WTC11 (cell line): ENCODE measurements at regions not wholly inside any gene's neighbourhood (a gene's known extent, or its start where the extent isn't known, plus 50 kb on each side); places are given as distances from the start of the nearest gene placed in this dataset.

Source experiments
- CTCF ChIP-seq: fragments of 200-600 bp; IDR thresholded peaks from 2 replicates; pipeline ENCODE4 v1.8.0; 2022; ENCODE audit warnings: antibody characterized with exemption
- NFE2L1 ChIP-seq: sonication (generic); formaldehyde crosslinking; IDR thresholded peaks from 2 replicates; pipeline ENCODE4 v1.8.1; 2023; ENCODE audit warnings: missing genetic modification reagents
- NR1H2 ChIP-seq: sonication (generic); formaldehyde crosslinking; IDR thresholded peaks from 2 replicates; pipeline ENCODE4 v1.9.0; 2021; ENCODE audit warnings: mild to moderate bottlenecking, moderate library complexity, missing genetic modification reagents
- USF2 ChIP-seq: sonication (generic); formaldehyde crosslinking; IDR thresholded peaks from 2 replicates; pipeline ENCODE4 v1.8.1; 2023; ENCODE audit warnings: mild to moderate bottlenecking, missing genetic modification reagents, moderate library complexity
- ZNF263 ChIP-seq: sonication (generic); formaldehyde crosslinking; IDR thresholded peaks from 2 replicates; pipeline ENCODE4 v1.8.1; 2022; ENCODE audit warnings: low read depth, mild to moderate bottlenecking, moderate library complexity, missing genetic modification reagents
- ZNF317 ChIP-seq: sonication (generic); formaldehyde crosslinking; IDR thresholded peaks from 2 replicates; pipeline ENCODE4 v1.8.1; 2023; ENCODE audit warnings: low read depth, mild to moderate bottlenecking, moderate library complexity, missing genetic modification reagents, borderline replicate concordance
- TF ChIP-seq, protein P1 (sequence below): sonication (generic); formaldehyde crosslinking; IDR thresholded peaks from 2 replicates; pipeline ENCODE4 v1.8.0; 2022; ENCODE audit warnings: mild to moderate bottlenecking, missing genetic modification reagents

DNA sequence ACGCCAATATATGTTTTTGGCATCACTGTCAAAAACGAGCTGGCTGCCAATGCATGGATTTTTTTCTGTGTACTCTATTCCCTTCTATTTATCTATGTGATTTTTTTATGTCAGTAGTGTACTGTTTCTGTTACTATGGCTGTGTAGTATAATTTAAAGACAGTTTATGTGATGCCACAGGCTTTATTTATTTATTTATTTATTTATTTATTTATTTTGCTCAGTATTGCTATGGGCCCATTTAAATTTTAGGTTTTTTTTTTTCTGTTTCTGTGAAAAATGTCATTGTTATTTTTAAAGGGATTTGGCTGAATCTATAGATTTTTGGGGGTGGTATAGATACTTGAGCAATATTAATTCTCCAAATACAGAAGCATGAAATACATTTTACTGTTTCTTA lies 338.4 kb upstream of the POU3F4 start:
- TF ChIP-seq USF2 (CRISPR knock-in tag), result no peak
- TF ChIP-seq NFE2L1 (CRISPR knock-in tag), result no peak
- no peak for TF ChIP-seq CTCF
- no peak for TF ChIP-seq NR1H2 (CRISPR knock-in tag)
- TF ChIP-seq ZNF263 (CRISPR knock-in tag), result no peak
- no peak for TF ChIP-seq ZNF317
- TF ChIP-seq, protein P1, sequence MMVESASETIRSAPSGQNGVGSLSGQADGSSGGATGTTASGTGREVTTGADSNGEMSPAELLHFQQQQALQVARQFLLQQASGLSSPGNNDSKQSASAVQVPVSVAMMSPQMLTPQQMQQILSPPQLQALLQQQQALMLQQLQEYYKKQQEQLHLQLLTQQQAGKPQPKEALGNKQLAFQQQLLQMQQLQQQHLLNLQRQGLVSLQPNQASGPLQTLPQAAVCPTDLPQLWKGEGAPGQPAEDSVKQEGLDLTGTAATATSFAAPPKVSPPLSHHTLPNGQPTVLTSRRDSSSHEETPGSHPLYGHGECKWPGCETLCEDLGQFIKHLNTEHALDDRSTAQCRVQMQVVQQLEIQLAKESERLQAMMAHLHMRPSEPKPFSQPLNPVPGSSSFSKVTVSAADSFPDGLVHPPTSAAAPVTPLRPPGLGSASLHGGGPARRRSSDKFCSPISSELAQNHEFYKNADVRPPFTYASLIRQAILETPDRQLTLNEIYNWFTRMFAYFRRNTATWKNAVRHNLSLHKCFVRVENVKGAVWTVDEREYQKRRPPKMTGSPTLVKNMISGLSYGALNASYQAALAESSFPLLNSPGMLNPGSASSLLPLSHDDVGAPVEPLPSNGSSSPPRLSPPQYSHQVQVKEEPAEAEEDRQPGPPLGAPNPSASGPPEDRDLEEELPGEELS (CRISPR knock-in tag), result no peak
